ENCODE measurements at regions not wholly inside any gene's neighbourhood (a gene's known extent, or its start where the extent isn't known, plus 50 kb on each side); places are given as distances from the start of the nearest gene placed in this dataset.

GRCh38 chr5:58255970-58256369 is 203.9 kb downstream of the PLK2 start:
- DNase-seq (ENCODE audit: low read depth in 3 of 3): no peak

DNA sequence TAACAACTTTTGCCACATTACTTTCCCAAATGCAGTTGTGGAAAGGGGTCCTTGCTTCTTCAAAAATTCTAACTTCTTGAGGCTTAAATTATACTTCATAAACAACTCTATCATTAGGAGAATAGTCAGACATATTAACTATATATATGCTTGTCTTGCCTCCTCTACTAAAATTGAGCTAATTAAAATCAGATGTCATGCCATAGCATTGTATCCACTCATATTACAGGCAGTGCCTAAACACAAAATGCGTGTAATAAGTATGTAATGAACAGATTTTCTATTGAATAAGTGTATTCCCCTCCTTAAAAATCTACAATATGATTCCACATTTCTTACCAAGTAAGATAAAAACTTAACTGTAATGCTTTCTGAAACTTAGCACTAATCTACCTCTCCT is 204.5 kb downstream of the PLK2 start:
- DNase-seq (ENCODE audit: low read depth in 3 of 3): no peak

DNA sequence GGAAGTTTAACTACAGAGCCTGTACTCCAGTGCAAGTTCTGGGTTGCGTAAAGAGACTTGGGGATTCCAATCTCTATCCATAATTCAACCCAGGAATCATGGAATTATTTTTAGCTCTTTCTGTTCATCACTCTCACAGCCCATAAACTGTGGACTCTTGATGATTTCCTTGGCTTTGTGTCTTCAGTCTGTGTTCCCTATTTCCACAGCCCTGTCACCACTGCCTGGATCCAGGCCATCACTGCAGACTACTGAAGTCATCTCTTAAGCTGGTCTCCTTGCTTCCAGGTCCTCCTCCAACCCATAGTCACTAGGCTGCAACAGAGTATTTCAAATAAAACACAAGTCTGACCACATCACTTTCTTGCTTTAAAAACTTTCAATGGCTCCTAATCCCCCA is 211.7 kb downstream of the PLK2 start:
- no peak for DNase-seq (ENCODE audit: low read depth in 3 of 3)

- DNase-seq (ENCODE audit: low read depth in 3 of 3): no peak
These were observed 213.4 kb downstream of the PLK2 start for GRCh38 chr5:58246461-58246944.

GRCh38 chr5:58245476-58245840 is 214.4 kb downstream of the PLK2 start:
- no peak for DNase-seq (ENCODE audit: low read depth in 3 of 3)

GRCh38 chr5:58244819-58245475 is 214.9 kb downstream of the PLK2 start:
- no peak for DNase-seq (ENCODE audit: low read depth in 3 of 3)

GRCh38 chr5:58241389-58241788 is 218.5 kb downstream of the PLK2 start:
- no peak for DNase-seq (ENCODE audit: low read depth in 3 of 3)

GRCh38 chr5:58240322-58240721 is 219.6 kb downstream of the PLK2 start:
- DNase-seq (ENCODE audit: low read depth in 3 of 3): no peak

GRCh38 chr5:58239731-58240130 is 220.2 kb downstream of the PLK2 start:
- no peak for DNase-seq (ENCODE audit: low read depth in 3 of 3)

DNA sequence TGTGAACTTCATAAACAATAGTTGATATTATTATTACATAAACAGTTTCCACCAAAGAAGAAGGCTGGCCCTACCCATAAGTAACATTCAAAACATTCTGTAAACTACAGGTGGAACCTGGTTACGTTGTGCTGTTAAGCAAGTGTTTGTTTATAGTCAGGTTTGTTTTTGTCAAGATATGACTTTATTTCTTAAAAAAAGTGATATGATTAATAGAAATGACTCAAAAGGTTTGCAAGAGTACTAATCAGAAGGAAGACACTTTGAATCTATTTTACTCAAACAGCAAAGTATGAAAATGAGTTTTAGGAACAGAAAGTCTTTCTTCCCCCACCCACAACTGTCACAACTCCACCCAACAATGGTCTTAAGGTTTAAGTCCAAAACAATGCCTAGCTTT is 220.8 kb downstream of the PLK2 start:
- no peak for DNase-seq (ENCODE audit: low read depth in 3 of 3)

- no peak for DNase-seq (ENCODE audit: low read depth in 3 of 3)
These were observed 223.4 kb downstream of the PLK2 start for GRCh38 chr5:58236498-58236897.

- no peak for DNase-seq (ENCODE audit: low read depth in 3 of 3)
These were observed 224.6 kb downstream of the PLK2 start for GRCh38 chr5:58235299-58235698.

GRCh38 chr5:58232130-58232529 is 227.8 kb downstream of the PLK2 start:
- no peak for DNase-seq (ENCODE audit: low read depth in 3 of 3)

DNA sequence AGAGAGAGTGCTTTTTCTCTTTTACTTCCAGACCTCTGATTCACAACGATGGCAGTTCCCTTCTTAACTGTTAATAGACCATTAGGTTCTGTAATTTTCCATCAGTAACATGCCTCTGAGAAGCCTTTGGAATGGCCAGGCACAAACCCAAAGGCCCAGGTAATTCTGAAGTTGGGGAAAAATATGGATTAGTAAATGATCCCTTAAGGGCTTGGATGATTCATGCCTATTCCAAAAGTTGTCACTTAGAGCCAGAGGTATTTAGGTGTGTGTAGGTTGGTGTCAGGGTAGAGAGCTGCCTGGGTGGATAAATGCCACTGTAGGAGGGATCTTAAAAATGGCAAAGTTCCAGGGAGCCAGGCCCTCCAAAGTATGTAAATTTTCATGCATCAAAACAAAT is 228.8 kb downstream of the PLK2 start:
- no peak for DNase-seq (ENCODE audit: low read depth in 3 of 3)

GRCh38 chr5:58228896-58229295 is 231.0 kb downstream of the PLK2 start:
- DNase-seq (ENCODE audit: low read depth in 3 of 3): no peak

DNA sequence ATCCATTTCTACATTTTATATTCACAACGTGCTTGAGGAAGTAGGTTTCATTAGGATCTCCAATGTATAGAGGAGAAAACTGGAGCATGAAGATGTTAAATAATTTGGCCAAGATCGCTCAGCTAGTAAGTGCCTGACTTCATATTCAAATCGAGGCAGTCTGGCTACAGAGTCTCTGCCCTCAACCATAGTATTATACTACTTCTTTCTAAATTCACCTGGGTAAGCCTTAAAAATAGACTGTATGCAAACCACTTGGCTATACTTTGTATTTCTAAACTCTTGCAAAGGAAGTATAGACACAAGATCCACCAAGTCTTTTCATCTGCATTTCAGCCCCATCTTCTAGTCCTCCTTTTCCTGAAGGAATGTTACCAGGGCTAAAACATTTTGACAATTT is 232.0 kb downstream of the PLK2 start:
- no peak for DNase-seq (ENCODE audit: low read depth in 3 of 3)

DNA sequence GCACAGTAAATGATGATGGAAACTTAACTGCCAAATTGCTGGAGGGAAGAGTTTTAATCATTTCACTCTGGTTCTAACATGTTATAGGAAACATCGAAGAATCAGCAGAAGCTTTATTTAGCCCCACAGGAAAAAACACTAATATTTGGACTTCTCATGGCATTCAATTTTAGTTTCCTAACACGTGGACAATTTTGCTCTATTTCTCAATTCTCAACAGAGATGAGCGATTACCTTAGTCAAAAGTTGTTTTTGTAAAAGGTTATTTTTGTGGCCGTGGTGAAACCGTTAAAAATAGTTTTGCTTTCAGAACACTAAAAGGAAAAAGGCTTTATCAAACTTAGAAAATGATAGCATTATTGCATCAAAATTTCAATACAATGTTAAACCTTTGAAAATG is 235.2 kb downstream of the PLK2 start:
- no peak for DNase-seq (ENCODE audit: low read depth in 3 of 3)

DNA sequence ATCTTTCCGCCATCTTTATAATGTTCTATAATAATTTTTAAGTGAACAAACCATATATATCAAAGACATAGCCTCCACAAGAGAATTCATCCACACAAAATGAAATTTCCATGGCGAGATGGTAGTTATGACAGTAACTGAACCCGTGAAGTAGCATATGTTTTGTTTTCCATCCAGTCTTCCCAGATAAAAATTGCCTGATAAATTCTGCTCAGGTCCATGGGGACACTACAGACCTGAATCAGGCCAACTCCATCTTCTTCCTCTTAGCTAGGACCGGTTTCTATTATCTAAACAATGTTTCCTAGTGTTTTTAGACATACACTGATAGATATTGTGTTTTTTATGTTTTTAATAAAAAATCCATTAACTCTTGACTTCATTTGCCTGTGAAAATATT is 235.7 kb downstream of the PLK2 start:
- DNase-seq (ENCODE audit: low read depth in 3 of 3): no peak

- no peak for DNase-seq (ENCODE audit: low read depth in 3 of 3)
These were observed 244.5 kb downstream of the PLK2 start for GRCh38 chr5:58215364-58215763.

DNA sequence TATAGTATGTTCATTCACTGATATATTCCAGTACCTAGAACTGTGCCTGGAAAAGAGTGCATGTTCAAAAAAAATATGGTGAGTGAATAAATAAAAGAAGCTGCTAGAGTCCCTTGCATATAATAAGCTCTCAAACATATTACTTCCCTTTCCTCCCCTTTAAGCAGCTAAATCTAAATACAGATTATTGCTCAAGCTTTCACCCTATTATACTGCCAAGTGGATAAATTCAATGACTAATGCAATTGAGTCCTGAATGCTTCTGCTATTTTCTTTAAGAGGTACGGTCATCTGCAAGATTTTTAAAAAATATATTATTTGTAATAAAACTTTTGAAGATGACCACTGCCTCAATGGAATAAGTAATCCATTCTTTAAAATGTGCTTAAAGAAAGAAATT is 248.4 kb downstream of the PLK2 start:
- DNase-seq (ENCODE audit: low read depth in 3 of 3): no peak

GRCh38 chr5:58208674-58209073 is 251.2 kb downstream of the PLK2 start:
- no peak for DNase-seq (ENCODE audit: low read depth in 3 of 3)

GRCh38 chr5:58207076-58207475 is 252.8 kb downstream of the PLK2 start:
- DNase-seq (ENCODE audit: low read depth in 3 of 3): no peak

DNA sequence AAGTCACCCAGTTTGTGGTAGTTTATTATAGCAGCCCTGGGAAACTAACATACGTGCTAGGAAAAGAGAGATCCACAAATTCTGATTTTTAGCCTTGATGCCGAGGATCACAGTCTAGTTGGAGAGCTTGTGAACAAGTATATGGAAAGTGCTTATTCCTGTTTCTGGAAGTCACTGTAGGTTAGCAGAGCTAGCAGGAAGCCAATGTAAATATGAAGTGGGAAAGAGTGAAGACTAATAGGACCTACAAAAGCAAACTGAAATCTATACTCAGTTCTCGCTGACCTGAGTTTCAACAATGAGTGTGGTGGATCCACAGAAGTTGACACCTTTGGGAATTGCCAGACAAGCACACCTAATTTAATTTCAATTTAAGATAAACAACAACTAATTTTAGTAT is 254.9 kb downstream of the PLK2 start:
- DNase-seq (ENCODE audit: low read depth in 3 of 3): no peak

- DNase-seq (ENCODE audit: low read depth in 3 of 3): no peak
These were observed 256.9 kb downstream of the PLK2 start for GRCh38 chr5:58202941-58203444.
